CD4-positive, alpha-beta T cell (primary cell): ENCODE measurements at regions not wholly inside any gene's neighbourhood (a gene's known extent, or its start where the extent isn't known, plus 50 kb on each side); places are given as distances from the start of the nearest gene placed in this dataset.

ENCODE experiments used
- ATAC-seq: fragments of 200-7000 bp; cut with Tn5 transposase; one replicate; pipeline ENCODE4 v1.10.0; 2022; ENCODE audit warnings: mild to moderate bottlenecking; ENCODE audit not compliant: poor library complexity
- CTCF ChIA-PET: fragments of 350-600 bp; sonication (Branson Sonifier 250); formaldehyde crosslinking; loops from one replicate; lab custom pipeline; 2021; ENCODE audit warnings: antibody characterized with exemption, inconsistent platforms; lab: Charles Lee
- POLR2A ChIA-PET: fragments of 350-600 bp; sonication (Branson Sonifier 250); formaldehyde crosslinking; loops from one replicate; lab custom pipeline; 2021; ENCODE audit warnings: antibody characterized with exemption, inconsistent platforms; lab: Charles Lee
- DNase-seq, 14 experiments: peaks; one replicate each; pipeline ENCODE4 v3.0.0-alpha.2; 2013 to 2020; ENCODE audit warnings: mixed read lengths in 2 of 14
- H3K27ac ChIP-seq, 2 donors: one replicate each; pipeline versions ENCODE4 v1.5.1 to v1.7.0; 2013; ENCODE audit warnings: low read length in 2 of 2, low read depth in 1 of 2, mild to moderate bottlenecking in 1 of 2
- H3K27me3 ChIP-seq, 2 experiments: 1 replicate in 1 of 2; 2 replicates in 1 of 2; pipeline versions ENCODE4 v1.6.1 to v1.7.0; 2013; ENCODE audit warnings: low read length in 2 of 2, control low read depth in 1 of 2, mild to moderate bottlenecking in 1 of 2, moderate library complexity in 1 of 2; ENCODE audit not compliant: insufficient read depth in 2 of 2, control insufficient read depth in 1 of 2
- H3K36me3 ChIP-seq: one replicate; pipeline ENCODE4 v1.6.1; 2013; ENCODE audit warnings: low read length, control low read depth; ENCODE audit not compliant: insufficient read depth
- H3K4me1 ChIP-seq: one replicate; pipeline ENCODE4 v1.6.1; 2013; ENCODE audit warnings: low read length, control low read depth; ENCODE audit not compliant: insufficient read depth
- H3K4me3 ChIP-seq: one replicate; pipeline ENCODE4 v1.5.1; 2013; ENCODE audit warnings: mild to moderate bottlenecking, low read length, moderate library complexity
- H3K9me3 ChIP-seq, 2 experiments: 1 replicate in 1 of 2; 2 replicates in 1 of 2; pipeline versions ENCODE4 v1.6.1 to v1.7.0; 2013; ENCODE audit warnings: low read length in 2 of 2, mild to moderate bottlenecking in 2 of 2, control low read depth in 1 of 2, moderate library complexity in 1 of 2; ENCODE audit not compliant: control insufficient read depth in 1 of 2, insufficient read depth in 1 of 2
- H3K27ac Mint-ChIP-seq: one replicate; pipeline ENCODE4 v1.8.0; 2020; ENCODE audit warnings: mixed read lengths
- H3K27me3 Mint-ChIP-seq: one replicate; pipeline ENCODE4 v1.8.0; 2021; ENCODE audit warnings: mixed read lengths
- H3K36me3 Mint-ChIP-seq: one replicate; pipeline ENCODE4 v1.8.0; 2021; ENCODE audit warnings: low read depth, mixed read lengths
- H3K4me1 Mint-ChIP-seq: one replicate; pipeline ENCODE4 v1.8.0; 2021; ENCODE audit warnings: low read depth, mixed read lengths
- H3K4me3 Mint-ChIP-seq: one replicate; pipeline ENCODE4 v1.8.0; 2020; ENCODE audit warnings: mild to moderate bottlenecking, mixed read lengths
- H3K9me3 Mint-ChIP-seq: one replicate; pipeline ENCODE4 v1.8.0; 2020; ENCODE audit warnings: mixed read lengths
- intact Hi-C, 2 experiments: fragments of 100-400 bp; cut with DNase I in 1 of 2; cut with micrococcal nuclease in 1 of 2; formaldehyde crosslinking; loops; one replicate each; pipeline versions ENCODE4 v1.15.1 to v1.9.0; 2023 to 2025; cut with DNase I, micrococcal nuclease
- TF ChIP-seq, protein P1 (sequence below): fragments of 200-600 bp; IDR thresholded peaks from one replicate; pipeline ENCODE4 v1.8.0; 2022; ENCODE audit warnings: antibody characterized with exemption, mild to moderate bottlenecking

- H3K9me3 Mint-ChIP-seq, result no peaks in the 10 kb centered on the region
- TF ChIP-seq, protein P1, sequence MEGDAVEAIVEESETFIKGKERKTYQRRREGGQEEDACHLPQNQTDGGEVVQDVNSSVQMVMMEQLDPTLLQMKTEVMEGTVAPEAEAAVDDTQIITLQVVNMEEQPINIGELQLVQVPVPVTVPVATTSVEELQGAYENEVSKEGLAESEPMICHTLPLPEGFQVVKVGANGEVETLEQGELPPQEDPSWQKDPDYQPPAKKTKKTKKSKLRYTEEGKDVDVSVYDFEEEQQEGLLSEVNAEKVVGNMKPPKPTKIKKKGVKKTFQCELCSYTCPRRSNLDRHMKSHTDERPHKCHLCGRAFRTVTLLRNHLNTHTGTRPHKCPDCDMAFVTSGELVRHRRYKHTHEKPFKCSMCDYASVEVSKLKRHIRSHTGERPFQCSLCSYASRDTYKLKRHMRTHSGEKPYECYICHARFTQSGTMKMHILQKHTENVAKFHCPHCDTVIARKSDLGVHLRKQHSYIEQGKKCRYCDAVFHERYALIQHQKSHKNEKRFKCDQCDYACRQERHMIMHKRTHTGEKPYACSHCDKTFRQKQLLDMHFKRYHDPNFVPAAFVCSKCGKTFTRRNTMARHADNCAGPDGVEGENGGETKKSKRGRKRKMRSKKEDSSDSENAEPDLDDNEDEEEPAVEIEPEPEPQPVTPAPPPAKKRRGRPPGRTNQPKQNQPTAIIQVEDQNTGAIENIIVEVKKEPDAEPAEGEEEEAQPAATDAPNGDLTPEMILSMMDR, result no peak
- H3K4me1 ChIP-seq, result no peaks in the 10 kb centered on the region
- POLR2A ChIA-PET, result no interaction called here
- no peak overlapping the region for H3K27ac Mint-ChIP-seq
- H3K9me3 ChIP-seq, result no peaks in the 10 kb centered on the region
- no peaks in the 10 kb centered on the region for H3K27me3 ChIP-seq
- DNase-seq, result no peak
- no peak for ATAC-seq
- H3K4me1 Mint-ChIP-seq, result no peaks in the 10 kb centered on the region
- H3K4me3 Mint-ChIP-seq, result no peak overlapping the region
- no peak overlapping the region for H3K27ac ChIP-seq
- intact Hi-C loops, result no loop called here
- H3K27me3 Mint-ChIP-seq, result no peaks in the 10 kb centered on the region
- CTCF ChIA-PET, result no interaction called here
- H3K36me3 ChIP-seq, result no peaks in the 10 kb centered on the region
- no peak overlapping the region for H3K4me3 ChIP-seq
- no peaks in the 10 kb centered on the region for H3K36me3 Mint-ChIP-seq
Measured at GRCh38 chr6:95204178-95204577, 373.2 kb upstream of the MANEA start.

- intact Hi-C loops, result no loop called here
Measured at GRCh38 chr6:95208621-95209020, 368.7 kb upstream of the MANEA start.

DNA sequence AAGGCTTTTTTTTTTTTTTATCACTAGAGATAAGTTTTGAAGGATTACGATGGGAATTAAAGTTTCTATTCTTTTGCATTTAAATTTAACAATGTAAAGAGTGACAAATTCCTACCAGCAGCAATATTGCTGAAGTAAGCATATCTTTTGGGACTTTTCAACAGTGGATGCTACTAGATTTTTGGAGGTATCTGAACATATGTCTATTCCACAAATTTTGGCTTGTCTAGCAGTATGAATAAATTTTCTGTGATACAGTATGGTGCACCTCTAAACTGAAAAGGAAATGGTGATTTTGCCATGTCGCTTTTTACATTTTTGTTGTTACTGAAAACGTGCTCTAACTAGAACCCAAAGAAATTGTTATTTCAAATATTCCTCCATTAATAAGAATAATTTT lies 368.3 kb upstream of the MANEA start:
- ATAC-seq (no peak), DNase-seq (no peak)
- no peaks in the 10 kb centered on the region for H3K36me3 Mint-ChIP-seq
- H3K4me3 Mint-ChIP-seq, result no peak overlapping the region
- Histone ChIP-seq H3K4me3 (no peak overlapping the region), H3K27me3 (no peaks in the 10 kb centered on the region), H3K27ac (no peak overlapping the region), H3K9me3 (no peaks in the 10 kb centered on the region), H3K4me1 (no peaks in the 10 kb centered on the region), H3K36me3 (no peaks in the 10 kb centered on the region)
- H3K9me3 Mint-ChIP-seq, result no peaks in the 10 kb centered on the region
- ChIA-PET POLR2A (no interaction called here), CTCF (no interaction called here)
- H3K27me3 Mint-ChIP-seq, result no peaks in the 10 kb centered on the region
- intact Hi-C loops, result no loop called here
- H3K4me1 Mint-ChIP-seq, result no peaks in the 10 kb centered on the region
- no peak overlapping the region for H3K27ac Mint-ChIP-seq
- TF ChIP-seq, protein P1, result no peak

More at GRCh38 chr6:95208621-95209020, 368.7 kb upstream of the MANEA start:
- H3K4me3 ChIP-seq, result no peak overlapping the region
- no peak overlapping the region for H3K4me3 Mint-ChIP-seq
- no peak overlapping the region for H3K27ac ChIP-seq
- H3K36me3 Mint-ChIP-seq, result no peaks in the 10 kb centered on the region
- POLR2A ChIA-PET, result no interaction called here
- CTCF ChIA-PET, result no interaction called here
- H3K27me3 Mint-ChIP-seq, result no peaks in the 10 kb centered on the region
- ATAC-seq (no peak), DNase-seq (no peak)
- H3K27me3 ChIP-seq, result no peaks in the 10 kb centered on the region
- H3K4me1 ChIP-seq, result no peaks in the 10 kb centered on the region
- no peaks in the 10 kb centered on the region for H3K9me3 Mint-ChIP-seq
- H3K9me3 ChIP-seq, result no peaks in the 10 kb centered on the region
- no peaks in the 10 kb centered on the region for H3K4me1 Mint-ChIP-seq
- TF ChIP-seq, protein P1, result no peak
- no peaks in the 10 kb centered on the region for H3K36me3 ChIP-seq
- H3K27ac Mint-ChIP-seq, result no peak overlapping the region
